HK-2 (cell line): ENCODE measurements at regions not wholly inside any gene's neighbourhood (a gene's known extent, or its start where the extent isn't known, plus 50 kb on each side); places are given as distances from the start of the nearest gene placed in this dataset.
"Not testable (repeated sequence)": the region's sequence is repeated elsewhere in the genome, so short reads cannot be mapped to it uniquely, and the experiment has no call there.

Experiments used
- DNase-seq: peaks from one replicate; pipeline ENCODE4 v3.0.0-alpha.2; 2018; ENCODE audit not compliant: unreplicated experiment

- DNase-seq = no peak
These were observed 803.9 kb downstream of the TAF11L14 start for GRCh38 chr5:18438126-18438525.

- DNase-seq = no peak
These were observed 821.3 kb downstream of the TAF11L14 start for GRCh38 chr5:18455521-18455920.

GRCh38 chr5:18457255-18457654 lies 823.0 kb downstream of the TAF11L14 start:
- no peak for DNase-seq

- no peak for DNase-seq
These were observed 827.5 kb downstream of the TAF11L14 start for GRCh38 chr5:18461766-18462165.

- DNase-seq = peak; percentile 56
These were observed 831.8 kb downstream of the TAF11L14 start for GRCh38 chr5:18465833-18466681.

- no peak for DNase-seq
These were observed 832.5 kb downstream of the TAF11L14 start for GRCh38 chr5:18466731-18467130.

GRCh38 chr5:18471791-18472190 lies 837.5 kb downstream of the TAF11L14 start:
- DNase-seq = not testable (repeated sequence)

- no peak for DNase-seq
These were observed 849.2 kb downstream of the TAF11L14 start for GRCh38 chr5:18483451-18483850.

GRCh38 chr5:18487928-18488480 lies 853.7 kb downstream of the TAF11L14 start:
- DNase-seq = no peak

GRCh38 chr5:18489703-18490102 lies 855.4 kb downstream of the TAF11L14 start:
- DNase-seq = no peak

- DNase-seq = no peak
These were observed 857.1 kb downstream of the TAF11L14 start for GRCh38 chr5:18491349-18491748.

GRCh38 chr5:18495157-18495556 lies 860.9 kb downstream of the TAF11L14 start:
- DNase-seq = no peak

- no peak for DNase-seq
These were observed 861.8 kb downstream of the TAF11L14 start for GRCh38 chr5:18496041-18496440.

- no peak for DNase-seq
These were observed 862.8 kb downstream of the TAF11L14 start for GRCh38 chr5:18497089-18497488.

GRCh38 chr5:18503797-18504328 lies 869.6 kb downstream of the TAF11L14 start:
- DNase-seq = no peak

- no peak for DNase-seq
These were observed 872.9 kb downstream of the TAF11L14 start for GRCh38 chr5:18507114-18507513.

- no peak for DNase-seq
These were observed 883.6 kb downstream of the TAF11L14 start for GRCh38 chr5:18517641-18518380.

GRCh38 chr5:18523380-18523779 lies 889.1 kb downstream of the TAF11L14 start:
- no peak for DNase-seq

- no peak for DNase-seq
These were observed 892.6 kb downstream of the TAF11L14 start for GRCh38 chr5:18526792-18527405.

- no peak for DNase-seq
These were observed 898.9 kb downstream of the TAF11L14 start for GRCh38 chr5:18533137-18533536.

GRCh38 chr5:18534119-18534518 lies 899.9 kb downstream of the TAF11L14 start:
- no peak for DNase-seq

- DNase-seq = not testable (repeated sequence)
These were observed 901.5 kb downstream of the TAF11L14 start for GRCh38 chr5:18535753-18536152.
